ENCODE measurements at regions not wholly inside any gene's neighbourhood (a gene's known extent, or its start where the extent isn't known, plus 50 kb on each side); places are given as distances from the start of the nearest gene placed in this dataset.

GRCh38 chr12:4046495-4046840, 173.3 kb upstream of the PARP11 start:
- TF ChIP-seq, protein P1, sequence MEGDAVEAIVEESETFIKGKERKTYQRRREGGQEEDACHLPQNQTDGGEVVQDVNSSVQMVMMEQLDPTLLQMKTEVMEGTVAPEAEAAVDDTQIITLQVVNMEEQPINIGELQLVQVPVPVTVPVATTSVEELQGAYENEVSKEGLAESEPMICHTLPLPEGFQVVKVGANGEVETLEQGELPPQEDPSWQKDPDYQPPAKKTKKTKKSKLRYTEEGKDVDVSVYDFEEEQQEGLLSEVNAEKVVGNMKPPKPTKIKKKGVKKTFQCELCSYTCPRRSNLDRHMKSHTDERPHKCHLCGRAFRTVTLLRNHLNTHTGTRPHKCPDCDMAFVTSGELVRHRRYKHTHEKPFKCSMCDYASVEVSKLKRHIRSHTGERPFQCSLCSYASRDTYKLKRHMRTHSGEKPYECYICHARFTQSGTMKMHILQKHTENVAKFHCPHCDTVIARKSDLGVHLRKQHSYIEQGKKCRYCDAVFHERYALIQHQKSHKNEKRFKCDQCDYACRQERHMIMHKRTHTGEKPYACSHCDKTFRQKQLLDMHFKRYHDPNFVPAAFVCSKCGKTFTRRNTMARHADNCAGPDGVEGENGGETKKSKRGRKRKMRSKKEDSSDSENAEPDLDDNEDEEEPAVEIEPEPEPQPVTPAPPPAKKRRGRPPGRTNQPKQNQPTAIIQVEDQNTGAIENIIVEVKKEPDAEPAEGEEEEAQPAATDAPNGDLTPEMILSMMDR (IDR thresholded peaks at IDR 0.05; ENCODE audit: extremely low read depth in 1 of 2, insufficient read depth in 1 of 2, low read depth in 1 of 2, low read length in 2 of 2), result no peak
- TF ChIP-seq FOS (IDR thresholded peaks at IDR 0.05; ENCODE audit: borderline replicate concordance, insufficient read depth, low read length) (no peak), EZH2 (IDR thresholded peaks at IDR 0.05; ENCODE audit: borderline replicate concordance, low read depth, low read length, severe bottlenecking) (no peak), POLR2AphosphoS5 (IDR thresholded peaks at IDR 0.05; ENCODE audit: insufficient read depth, low read depth, low read length) (no peak), MYC (IDR thresholded peaks at IDR 0.05; ENCODE audit: low read depth, low read length) (no peak), MAX (IDR thresholded peaks at IDR 0.05; ENCODE audit: insufficient read depth, insufficient read length) (no peak)

Measured in endothelial cell of umbilical vein (primary cell).